ENCODE measurements at regions not wholly inside any gene's neighbourhood (a gene's known extent, or its start where the extent isn't known, plus 50 kb on each side); places are given as distances from the start of the nearest gene placed in this dataset.

GRCh38 chr1:228978484-228979324 lies 243.4 kb downstream of the RHOU start:
- Histone ChIP-seq H3K4me3 (no peak overlapping the region), H3K4me1 (peaks cover 0 to 19% (median 7%) of the 10 kb centered on the region in 3 donors), H3K27ac (peak overlapping the region in 3 of 4 donors; percentile 39 to 58 (median 49)), H3K27me3 (no peaks in the 10 kb centered on the region), H3K36me3 (no peaks in the 10 kb centered on the region), H3K9me3 (no peaks in the 10 kb centered on the region)
- TF ChIP-seq, protein P1, sequence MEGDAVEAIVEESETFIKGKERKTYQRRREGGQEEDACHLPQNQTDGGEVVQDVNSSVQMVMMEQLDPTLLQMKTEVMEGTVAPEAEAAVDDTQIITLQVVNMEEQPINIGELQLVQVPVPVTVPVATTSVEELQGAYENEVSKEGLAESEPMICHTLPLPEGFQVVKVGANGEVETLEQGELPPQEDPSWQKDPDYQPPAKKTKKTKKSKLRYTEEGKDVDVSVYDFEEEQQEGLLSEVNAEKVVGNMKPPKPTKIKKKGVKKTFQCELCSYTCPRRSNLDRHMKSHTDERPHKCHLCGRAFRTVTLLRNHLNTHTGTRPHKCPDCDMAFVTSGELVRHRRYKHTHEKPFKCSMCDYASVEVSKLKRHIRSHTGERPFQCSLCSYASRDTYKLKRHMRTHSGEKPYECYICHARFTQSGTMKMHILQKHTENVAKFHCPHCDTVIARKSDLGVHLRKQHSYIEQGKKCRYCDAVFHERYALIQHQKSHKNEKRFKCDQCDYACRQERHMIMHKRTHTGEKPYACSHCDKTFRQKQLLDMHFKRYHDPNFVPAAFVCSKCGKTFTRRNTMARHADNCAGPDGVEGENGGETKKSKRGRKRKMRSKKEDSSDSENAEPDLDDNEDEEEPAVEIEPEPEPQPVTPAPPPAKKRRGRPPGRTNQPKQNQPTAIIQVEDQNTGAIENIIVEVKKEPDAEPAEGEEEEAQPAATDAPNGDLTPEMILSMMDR (IDR thresholded peaks at IDR 0.05): no peak
- TF ChIP-seq POLR2AphosphoS5 (IDR thresholded peaks at IDR 0.05) (no peak), POLR2A (IDR thresholded peaks at IDR 0.05) (no peak), EP300 (IDR thresholded peaks at IDR 0.05) (no peak)
- peak; percentile 74 for ATAC-seq
- 14 to 27% methylated on average over 3 to 5 of the region's 14 CpGs for WGBS, 2 donors (ENCODE audit: low coverage in 1 of 2)

- H3K27ac ChIP-seq: peak overlapping the region in 1 of 4 donors; percentile 58
- H3K36me3 ChIP-seq: no peaks in the 10 kb centered on the region
- WGBS, 2 donors (ENCODE audit: low coverage in 1 of 2): 71 to 100% methylated on average over 1 to 3 of the region's 7 CpGs
- H3K4me3 ChIP-seq: no peak overlapping the region
- no peaks in the 10 kb centered on the region for H3K9me3 ChIP-seq
- ATAC-seq: no peak
- H3K27me3 ChIP-seq: no peaks in the 10 kb centered on the region
- peaks cover 0 to 19% (median 7%) of the 10 kb centered on the region in 3 donors for H3K4me1 ChIP-seq
- TF ChIP-seq, protein P1 (IDR thresholded peaks at IDR 0.05): no peak
- TF ChIP-seq POLR2A (IDR thresholded peaks at IDR 0.05): no peak
- TF ChIP-seq POLR2AphosphoS5 (IDR thresholded peaks at IDR 0.05): no peak
- no peak for TF ChIP-seq EP300 (IDR thresholded peaks at IDR 0.05)
Observed at GRCh38 chr1:228979325-228979699, 244.0 kb downstream of the RHOU start.

- Histone ChIP-seq H3K27me3 (no peaks in the 10 kb centered on the region), H3K27ac (no peak overlapping the region), H3K36me3 (no peaks in the 10 kb centered on the region), H3K4me1 (peaks cover 0 to 19% (median 7%) of the 10 kb centered on the region in 3 donors), H3K4me3 (no peak overlapping the region), H3K9me3 (no peaks in the 10 kb centered on the region)
- WGBS, 2 donors (ENCODE audit: low coverage in 1 of 2): 82 to 90% methylated on average over 3 to 4 of the region's 6 CpGs
- no peak for ATAC-seq
- TF ChIP-seq POLR2AphosphoS5 (IDR thresholded peaks at IDR 0.05) (no peak), EP300 (IDR thresholded peaks at IDR 0.05) (no peak), POLR2A (IDR thresholded peaks at IDR 0.05) (no peak)
- TF ChIP-seq, protein P1 (IDR thresholded peaks at IDR 0.05): no peak
Observed at GRCh38 chr1:228979774-228980173, 244.5 kb downstream of the RHOU start.

DNA sequence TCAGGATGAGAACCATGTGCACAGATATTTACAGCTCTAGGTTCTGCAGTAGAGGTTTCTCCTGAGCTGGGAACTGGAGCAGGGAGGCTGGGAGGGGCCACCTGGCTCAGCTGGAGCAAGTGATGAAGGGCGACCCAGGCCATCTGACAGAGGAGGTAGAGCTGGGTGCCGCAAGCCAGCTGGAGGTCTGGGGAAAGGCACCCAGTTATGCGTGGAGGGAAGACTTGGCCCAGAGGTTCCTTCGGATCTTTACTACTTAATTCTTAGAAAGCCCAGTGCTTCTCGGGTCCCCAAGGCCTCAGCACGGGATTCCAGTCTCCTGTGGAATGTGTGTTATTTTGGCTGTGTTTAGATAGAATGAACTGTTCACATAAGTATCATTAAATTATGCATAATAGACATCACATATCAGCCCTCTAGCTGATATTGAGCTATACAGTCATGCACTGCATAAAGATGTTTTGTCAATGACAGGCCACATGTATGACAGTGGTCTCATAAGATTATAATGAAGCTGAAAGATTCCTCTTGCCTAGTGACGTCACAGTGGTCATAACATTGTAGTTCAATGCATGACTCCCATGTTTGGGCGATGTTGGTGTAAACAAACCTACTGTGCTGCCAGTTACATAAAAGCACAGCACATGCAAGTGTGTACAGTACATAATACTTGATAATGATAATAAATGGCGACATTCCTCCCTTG lies 245.1 kb downstream of the RHOU start:
- Histone ChIP-seq H3K4me3 (no peak overlapping the region), H3K9me3 (no peaks in the 10 kb centered on the region), H3K4me1 (peaks cover 0 to 19% (median 7%) of the 10 kb centered on the region in 3 donors), H3K36me3 (no peaks in the 10 kb centered on the region), H3K27ac (no peak overlapping the region), H3K27me3 (no peaks in the 10 kb centered on the region)
- ATAC-seq: no peak
- TF ChIP-seq, protein P1 (IDR thresholded peaks at IDR 0.05): no peak
- no peak for TF ChIP-seq POLR2AphosphoS5 (IDR thresholded peaks at IDR 0.05)
- no peak for TF ChIP-seq POLR2A (IDR thresholded peaks at IDR 0.05)
- TF ChIP-seq EP300 (IDR thresholded peaks at IDR 0.05): no peak
- 75 to 86% methylated on average over 2 to 7 of the region's 9 CpGs for WGBS, 2 donors (ENCODE audit: low coverage in 1 of 2)
